Peyer's patch (tissue), 4 donors: ENCODE measurements at regions not wholly inside any gene's neighbourhood (a gene's known extent, or its start where the extent isn't known, plus 50 kb on each side); places are given as distances from the start of the nearest gene placed in this dataset.

ENCODE experiments used
- POLR2A ChIP-seq, 2 donors: fragments of 450-650 bp; IDR thresholded peaks; one replicate each; pipeline ENCODE4 v1.5.1; 2017; ENCODE audit warnings: antibody characterized with exemption in 2 of 2, mild to moderate bottlenecking in 2 of 2, moderate library complexity in 2 of 2
- TF ChIP-seq, protein P1 (sequence below), 6 experiments: fragments of 450-650 bp in 4 of 6; fragments of 200-600 bp in 2 of 6; sonication (generic) in 1 of 6; IDR thresholded peaks; one replicate each; pipeline ENCODE4 v1.5.1; 2017 to 2019; ENCODE audit warnings: antibody characterized with exemption in 6 of 6, mild to moderate bottlenecking in 3 of 6, moderate library complexity in 1 of 6

DNA sequence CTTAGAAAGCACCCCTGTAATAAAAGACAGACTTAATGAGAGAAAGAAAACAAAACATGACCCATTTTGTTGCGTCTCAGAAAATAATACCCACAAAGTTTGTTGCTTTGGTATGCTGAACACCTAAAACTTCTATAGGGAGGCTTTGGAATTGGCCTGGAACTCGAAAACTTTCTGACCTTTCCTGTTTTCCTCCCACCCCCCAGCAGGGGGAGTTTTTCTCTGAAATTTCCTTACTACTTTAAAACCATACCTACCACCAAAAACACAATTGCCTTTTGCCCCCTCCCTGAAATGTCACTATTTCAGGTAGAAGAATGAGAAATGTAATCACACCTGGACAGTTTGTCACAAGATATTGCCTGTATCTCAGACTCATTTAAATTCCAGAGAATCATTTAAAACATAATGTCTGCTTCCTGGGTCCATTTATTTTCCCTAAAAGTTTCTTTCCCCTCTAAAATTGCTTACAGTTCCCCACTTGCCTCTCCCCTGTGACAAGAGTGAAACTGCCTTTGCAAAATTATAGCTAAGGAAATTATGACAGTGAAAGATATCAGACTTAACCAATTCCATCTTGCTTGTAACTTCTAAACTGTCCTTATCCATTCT is 2700.2 kb downstream of the PCDH9 start:
- TF ChIP-seq, protein P1, sequence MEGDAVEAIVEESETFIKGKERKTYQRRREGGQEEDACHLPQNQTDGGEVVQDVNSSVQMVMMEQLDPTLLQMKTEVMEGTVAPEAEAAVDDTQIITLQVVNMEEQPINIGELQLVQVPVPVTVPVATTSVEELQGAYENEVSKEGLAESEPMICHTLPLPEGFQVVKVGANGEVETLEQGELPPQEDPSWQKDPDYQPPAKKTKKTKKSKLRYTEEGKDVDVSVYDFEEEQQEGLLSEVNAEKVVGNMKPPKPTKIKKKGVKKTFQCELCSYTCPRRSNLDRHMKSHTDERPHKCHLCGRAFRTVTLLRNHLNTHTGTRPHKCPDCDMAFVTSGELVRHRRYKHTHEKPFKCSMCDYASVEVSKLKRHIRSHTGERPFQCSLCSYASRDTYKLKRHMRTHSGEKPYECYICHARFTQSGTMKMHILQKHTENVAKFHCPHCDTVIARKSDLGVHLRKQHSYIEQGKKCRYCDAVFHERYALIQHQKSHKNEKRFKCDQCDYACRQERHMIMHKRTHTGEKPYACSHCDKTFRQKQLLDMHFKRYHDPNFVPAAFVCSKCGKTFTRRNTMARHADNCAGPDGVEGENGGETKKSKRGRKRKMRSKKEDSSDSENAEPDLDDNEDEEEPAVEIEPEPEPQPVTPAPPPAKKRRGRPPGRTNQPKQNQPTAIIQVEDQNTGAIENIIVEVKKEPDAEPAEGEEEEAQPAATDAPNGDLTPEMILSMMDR (IDR thresholded peaks at IDR 0.05) = peak in 1 of 6 experiments; percentile 18
- TF ChIP-seq POLR2A (IDR thresholded peaks at IDR 0.05) = no peak
